K562 (cell line): ENCODE measurements at regions not wholly inside any gene's neighbourhood (a gene's known extent, or its start where the extent isn't known, plus 50 kb on each side); places are given as distances from the start of the nearest gene placed in this dataset.

Experiments used
- CSDE1 ChIP-seq, 2 experiments: fragments of 450-650 bp; IDR thresholded peaks; 2 replicates each; pipeline ENCODE4 v1.6.1; 2016; ENCODE audit warnings: mild to moderate bottlenecking in 1 of 2
- CXXC5 ChIP-seq: fragments of 250-450 bp; sonication (Bioruptor Pico); IDR thresholded peaks from 2 replicates; pipeline ENCODE4 v1.8.0; 2022; ENCODE audit warnings: inconsistent platforms, mild to moderate bottlenecking, moderate library complexity
- POLR3A ChIP-seq: IDR thresholded peaks from 2 replicates; pipeline ENCODE4 v1.6.1; 2011; ENCODE audit warnings: borderline replicate concordance, mild to moderate bottlenecking, moderate library complexity; ENCODE audit not compliant: insufficient read length, insufficient read depth; ENCODE audit errors: extremely low read depth
- SMAD1 ChIP-seq: fragments of 150-350 bp; IDR thresholded peaks from 2 replicates; pipeline ENCODE4 v1.6.1; 2014; ENCODE audit warnings: low read length, low read depth; ENCODE audit not compliant: partially characterized antibody
- TF ChIP-seq, protein P1 (sequence below): fragments of 450-650 bp; IDR thresholded peaks from 2 replicates; pipeline ENCODE4 v1.6.1; 2017; ENCODE audit warnings: antibody characterized with exemption

DNA sequence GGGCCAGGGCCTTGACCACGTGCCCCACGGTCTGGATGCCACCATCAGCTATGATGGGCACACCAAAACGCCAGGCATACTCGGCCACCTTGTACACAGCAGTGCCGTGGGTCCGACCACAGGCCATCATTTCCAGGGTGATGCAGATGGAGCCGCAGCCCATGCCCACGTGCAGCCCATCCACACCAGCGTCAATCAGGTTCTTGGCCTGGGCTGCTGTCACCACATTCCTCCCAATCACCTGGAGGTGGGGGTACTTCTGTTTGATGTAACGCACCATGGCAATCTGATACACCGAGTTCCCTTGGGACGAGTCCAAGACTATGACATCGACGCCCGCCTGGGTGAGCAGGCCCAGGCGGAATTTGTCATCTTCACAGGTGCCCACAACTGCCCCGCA, 221.2 kb upstream of the ATP6AP2 start:
- TF ChIP-seq CSDE1 (IDR thresholded peaks at IDR 0.05): no peak
- TF ChIP-seq POLR3A: no peak
- TF ChIP-seq SMAD1: no peak
- TF ChIP-seq CXXC5 (CRISPR knock-in tag): no peak
- TF ChIP-seq, protein P1, sequence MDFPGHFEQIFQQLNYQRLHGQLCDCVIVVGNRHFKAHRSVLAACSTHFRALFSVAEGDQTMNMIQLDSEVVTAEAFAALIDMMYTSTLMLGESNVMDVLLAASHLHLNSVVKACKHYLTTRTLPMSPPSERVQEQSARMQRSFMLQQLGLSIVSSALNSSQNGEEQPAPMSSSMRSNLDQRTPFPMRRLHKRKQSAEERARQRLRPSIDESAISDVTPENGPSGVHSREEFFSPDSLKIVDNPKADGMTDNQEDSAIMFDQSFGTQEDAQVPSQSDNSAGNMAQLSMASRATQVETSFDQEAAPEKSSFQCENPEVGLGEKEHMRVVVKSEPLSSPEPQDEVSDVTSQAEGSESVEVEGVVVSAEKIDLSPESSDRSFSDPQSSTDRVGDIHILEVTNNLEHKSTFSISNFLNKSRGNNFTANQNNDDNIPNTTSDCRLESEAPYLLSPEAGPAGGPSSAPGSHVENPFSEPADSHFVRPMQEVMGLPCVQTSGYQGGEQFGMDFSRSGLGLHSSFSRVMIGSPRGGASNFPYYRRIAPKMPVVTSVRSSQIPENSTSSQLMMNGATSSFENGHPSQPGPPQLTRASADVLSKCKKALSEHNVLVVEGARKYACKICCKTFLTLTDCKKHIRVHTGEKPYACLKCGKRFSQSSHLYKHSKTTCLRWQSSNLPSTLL: no peak
